GM19193 (cell line): ENCODE measurements at regions not wholly inside any gene's neighbourhood (a gene's known extent, or its start where the extent isn't known, plus 50 kb on each side); places are given as distances from the start of the nearest gene placed in this dataset.

Experiments used
- POLR2A ChIP-seq: IDR thresholded peaks from 4 replicates; pipeline ENCODE4 v1.6.1; 2011; ENCODE audit not compliant: insufficient read depth, insufficient read length; ENCODE audit errors: extremely low read depth

DNA sequence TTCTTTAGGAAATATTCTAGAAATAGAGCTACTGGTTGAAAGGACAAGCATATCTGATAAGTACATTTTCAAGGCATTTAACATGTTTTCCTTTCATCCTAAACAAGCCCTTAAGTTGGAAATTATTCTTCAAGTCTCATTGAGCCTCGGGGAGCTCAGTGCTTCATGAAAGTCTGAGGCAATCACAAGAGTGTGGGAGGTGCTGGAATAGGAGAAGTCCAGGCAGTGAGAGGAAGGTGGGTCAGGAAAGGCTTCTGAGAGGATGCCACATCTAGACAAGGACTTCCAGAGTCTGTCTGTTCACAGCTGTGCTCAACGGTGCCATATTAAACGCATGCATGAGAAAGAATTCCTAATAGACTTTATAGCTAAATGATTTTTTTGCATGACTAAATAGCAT, 69.8 kb downstream of the CD83 start:
- no peak for TF ChIP-seq POLR2A

DNA sequence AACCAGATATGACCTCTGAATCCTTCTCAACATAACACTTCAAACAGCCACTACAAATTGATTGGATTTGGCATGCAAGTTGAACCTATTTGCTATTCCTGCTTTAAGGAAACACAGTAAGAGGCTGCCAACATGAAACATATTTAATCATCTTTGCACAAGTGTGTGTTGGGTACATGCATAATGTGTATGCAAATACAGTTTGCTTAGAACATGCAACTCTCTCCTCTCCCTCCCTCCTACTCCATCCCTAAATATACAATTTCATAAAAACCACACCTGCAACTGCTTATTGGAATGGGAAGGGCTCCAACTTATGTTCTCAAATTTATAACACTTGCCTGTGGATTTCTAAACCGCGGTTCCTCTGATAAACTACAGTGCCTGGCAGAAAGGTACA, 71.5 kb downstream of the CD83 start:
- no peak for TF ChIP-seq POLR2A

DNA sequence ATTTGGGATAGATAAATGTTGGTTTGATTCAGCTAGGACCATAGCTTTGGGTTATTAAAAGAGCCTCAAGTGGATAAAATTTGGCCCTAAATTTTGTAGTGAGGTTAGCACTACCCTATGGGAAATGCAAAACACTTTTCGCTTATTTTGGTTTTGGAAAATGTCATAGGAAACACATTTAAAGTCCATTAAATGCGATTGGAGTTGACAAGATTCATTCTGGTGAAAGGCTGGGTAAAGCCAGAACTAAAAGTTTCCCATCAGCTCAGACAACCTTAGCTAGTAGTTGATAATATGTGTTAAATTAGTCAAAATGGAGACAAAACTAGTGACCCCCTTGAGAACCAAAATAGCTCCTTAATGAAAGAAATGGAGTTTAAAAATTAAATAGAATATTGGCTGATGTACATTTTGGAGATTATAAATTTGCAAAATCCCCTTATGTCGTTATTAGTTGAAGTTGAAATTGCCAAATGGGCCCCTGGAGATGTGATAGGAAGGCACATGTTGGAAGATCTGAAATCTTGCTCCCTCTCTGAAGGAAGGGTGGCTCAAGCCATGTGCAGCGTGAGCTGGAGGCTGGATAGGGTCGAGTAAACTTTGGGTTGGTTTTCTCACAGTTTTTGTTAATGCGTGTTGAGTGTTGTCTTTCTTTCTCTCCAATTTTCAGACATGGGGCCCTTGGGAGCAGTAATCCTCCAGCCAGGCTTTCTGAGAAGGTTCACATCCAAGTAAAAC, 72.8 kb downstream of the CD83 start:
- no peak for TF ChIP-seq POLR2A

DNA sequence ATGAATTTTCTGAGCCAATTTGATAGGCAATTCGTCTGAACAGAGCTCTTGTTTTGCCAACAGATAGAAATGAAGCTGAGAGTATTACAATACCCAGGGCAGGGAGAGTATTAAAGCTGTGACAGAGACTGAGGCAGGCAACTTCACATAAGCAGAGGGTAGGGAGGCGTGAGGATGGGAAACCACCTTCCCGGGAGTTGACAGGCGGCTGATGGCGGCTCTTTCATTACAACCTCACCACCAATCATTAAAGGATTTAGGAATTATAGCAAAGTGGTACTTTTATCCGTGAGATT, 73.3 kb downstream of the CD83 start:
- no peak for TF ChIP-seq POLR2A

DNA sequence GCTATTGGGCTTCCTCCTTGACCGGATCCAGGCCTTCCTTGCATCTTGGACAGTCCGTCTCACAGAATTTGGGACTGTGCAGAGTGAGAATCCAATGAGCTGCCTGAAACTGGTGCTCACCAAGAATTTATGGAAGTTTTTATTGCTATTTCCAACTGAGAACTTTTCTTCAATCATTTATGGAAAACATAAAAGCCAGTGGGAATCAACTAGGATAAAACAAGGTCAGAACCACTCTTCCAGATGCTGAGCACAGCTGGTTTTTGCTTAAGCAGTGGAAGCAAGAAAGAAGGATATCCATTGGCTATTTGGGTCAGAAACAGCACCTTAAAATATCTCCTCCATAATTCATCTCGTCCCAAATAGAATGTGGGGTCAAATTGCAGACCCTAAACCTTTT, 74.2 kb downstream of the CD83 start:
- no peak for TF ChIP-seq POLR2A

DNA sequence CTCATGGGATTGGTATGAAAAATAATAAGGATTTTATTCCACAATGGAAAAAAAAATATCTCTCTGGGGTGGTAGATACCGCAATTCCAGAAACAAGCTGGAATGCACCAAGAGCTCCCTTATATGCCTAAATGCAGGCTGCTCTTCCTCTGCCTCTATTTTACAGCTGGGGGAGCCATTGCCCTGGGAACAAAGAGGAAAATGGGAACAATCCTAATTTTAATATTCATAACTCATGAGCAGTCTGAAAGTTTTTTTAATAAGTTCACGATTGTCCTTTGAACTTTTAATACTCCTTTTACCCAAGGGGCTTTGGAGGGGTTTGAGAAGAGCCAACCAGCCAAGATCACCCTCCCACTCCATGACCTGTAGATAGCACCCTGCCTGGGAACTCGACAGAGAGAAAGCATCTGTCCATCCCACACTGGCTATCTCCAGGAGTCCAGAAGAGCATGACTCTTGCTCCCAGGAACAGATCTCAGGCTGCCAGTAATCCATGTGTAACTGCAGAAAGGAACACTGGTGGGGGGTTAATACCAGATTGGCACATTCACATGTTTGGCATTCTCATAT, 74.7 kb downstream of the CD83 start:
- no peak for TF ChIP-seq POLR2A

DNA sequence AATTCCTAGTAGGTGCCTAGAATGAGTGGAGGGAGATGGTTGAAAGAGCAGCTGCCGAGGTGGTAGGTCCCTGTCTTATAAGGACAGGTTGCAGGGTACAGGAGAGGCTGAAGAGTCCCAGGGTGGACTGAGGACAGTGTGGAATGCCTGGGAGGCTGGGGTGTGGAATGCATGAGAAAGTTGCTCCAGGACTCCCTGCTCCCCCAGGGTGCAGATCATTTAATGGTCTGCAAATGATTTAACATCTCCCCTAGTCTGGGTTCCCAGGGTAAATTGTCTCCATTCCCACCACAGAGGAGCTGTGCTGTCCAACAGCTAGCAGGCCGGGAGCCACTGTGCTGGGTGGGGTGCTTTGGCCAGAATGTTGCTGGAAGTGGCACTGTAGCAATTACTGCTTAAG, 76.0 kb downstream of the CD83 start:
- no peak for TF ChIP-seq POLR2A

DNA sequence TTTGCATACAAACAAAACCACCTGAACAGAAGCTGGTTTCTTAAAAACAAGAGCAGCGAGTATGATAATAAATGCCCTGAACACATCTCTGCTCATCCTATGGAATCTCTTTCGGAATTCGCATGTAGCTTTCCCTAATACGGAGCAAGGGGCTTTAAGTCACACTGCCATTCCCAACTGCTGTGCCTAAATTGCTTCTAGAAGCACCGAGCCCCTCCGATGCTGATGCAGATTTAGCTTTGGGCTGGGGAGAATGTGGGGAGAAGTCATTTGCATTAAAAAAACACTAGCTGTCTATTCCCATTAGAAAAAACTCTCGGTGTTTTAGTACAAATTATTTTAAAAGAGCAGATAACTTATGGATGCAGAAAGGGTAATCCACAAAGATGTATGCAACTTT, 76.9 kb downstream of the CD83 start:
- TF ChIP-seq POLR2A = no peak

DNA sequence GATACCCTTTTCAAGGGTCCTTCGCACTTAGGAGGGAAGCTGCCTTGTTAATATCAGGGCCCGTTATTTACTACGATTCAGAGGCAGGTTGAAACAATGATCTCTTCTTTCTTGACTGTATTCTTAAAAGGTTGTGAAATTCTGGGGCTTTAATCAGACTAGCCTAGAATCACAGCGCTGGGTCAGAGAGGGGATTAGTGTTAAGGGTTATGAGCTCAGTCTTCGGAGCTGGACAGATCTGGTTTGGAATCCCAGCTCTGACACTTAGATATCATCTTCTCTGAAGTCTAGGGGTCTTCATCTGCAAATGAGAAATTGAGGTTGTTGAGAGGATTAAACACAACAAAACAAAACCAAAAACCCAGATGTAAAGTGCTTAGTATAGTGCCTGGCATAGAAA, 77.4 kb downstream of the CD83 start:
- TF ChIP-seq POLR2A = no peak

DNA sequence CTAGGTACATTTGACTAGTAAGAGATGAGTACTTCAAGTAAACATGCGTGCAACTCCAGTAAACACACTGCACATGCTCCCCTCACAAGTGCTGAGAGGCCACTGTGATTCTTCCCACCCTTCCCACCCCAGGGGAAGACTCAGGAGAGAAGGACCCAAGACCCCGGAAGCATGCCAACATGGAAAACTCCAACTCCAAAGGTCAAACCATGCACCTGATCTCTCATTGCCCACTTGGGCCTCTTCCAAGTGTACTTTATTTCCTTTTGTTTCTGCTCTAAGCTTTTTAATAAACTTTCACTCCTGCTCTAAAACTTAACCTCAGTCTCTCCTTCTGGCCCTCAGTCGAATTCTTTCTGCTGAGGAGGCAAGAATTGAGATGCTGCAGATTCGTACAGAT, 78.5 kb downstream of the CD83 start:
- no peak for TF ChIP-seq POLR2A

DNA sequence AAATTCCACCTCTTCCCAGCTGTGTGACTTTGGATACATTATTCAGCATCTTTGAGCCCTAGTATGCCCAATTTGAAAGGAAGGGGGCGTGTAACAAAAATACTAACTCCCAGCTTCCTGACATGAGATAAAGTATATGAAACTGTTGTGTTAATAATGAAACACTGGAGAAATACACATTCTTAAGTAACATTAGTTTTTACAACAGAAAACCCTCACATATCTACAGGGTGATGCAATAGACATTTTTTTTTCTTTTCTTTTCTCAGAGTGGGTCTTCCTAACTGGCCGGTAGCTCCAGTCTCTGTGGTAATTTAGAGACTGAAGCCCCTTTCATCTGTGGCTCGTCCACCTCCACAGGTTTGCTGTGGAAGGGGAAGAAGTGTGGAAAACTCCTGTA, 79.5 kb downstream of the CD83 start:
- no peak for TF ChIP-seq POLR2A

DNA sequence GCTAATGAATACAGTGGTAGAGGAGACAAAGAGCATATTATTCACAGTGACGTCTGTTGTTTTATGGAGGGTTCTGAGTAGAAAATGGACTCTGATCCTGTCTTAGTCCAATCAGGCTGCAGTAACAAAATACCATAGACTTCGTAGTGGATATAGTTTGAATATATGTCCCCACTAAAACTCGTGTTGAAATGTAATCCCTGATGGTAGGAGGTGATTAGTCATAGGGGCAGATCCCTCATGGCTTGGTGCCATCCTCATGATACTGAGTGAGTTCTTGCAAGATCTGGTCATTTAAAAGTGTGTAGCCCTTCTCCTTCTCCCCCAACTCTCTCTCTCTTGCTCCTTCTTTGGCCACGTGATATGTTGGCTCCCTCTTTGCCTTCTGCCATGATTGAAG, 82.5 kb downstream of the CD83 start:
- no peak for TF ChIP-seq POLR2A

DNA sequence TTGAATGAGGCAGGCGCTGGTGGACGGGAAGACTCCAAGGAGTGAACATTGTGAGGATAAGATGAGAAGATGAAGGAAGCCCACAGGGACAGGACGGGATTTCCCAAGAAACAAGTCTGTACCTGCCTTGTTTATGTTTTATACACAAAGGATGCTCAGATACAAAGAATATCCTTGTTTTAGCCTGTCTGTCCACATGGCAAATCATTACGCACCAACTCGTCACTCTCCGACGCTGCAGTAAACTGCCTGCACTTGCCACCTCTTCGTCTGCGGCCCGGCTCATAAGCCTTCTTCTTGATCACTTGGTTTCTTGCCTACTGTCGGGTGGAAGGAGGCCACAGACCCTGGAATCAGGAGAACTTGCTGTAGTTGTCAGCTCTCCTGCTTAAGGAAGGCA, 85.4 kb downstream of the CD83 start:
- no peak for TF ChIP-seq POLR2A

DNA sequence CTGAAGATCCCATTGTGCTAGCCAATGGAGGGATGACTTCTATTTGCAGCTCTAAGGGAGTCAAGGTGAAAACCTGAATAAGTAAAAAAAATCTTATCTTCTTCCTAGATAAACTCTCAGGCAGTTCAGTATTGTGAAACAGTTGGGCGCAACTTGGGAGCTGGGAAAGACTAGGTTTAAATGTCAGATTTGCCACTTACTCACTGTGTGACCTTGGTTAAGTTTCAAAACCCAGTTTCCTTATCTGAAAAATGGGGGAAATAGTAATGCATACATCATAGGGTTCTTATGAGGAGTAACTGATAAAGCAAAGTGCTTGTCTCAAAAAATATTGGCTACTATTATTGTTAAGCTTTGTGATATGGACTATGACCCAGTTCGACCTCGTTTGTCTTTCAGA, 88.8 kb downstream of the CD83 start:
- TF ChIP-seq POLR2A = no peak

DNA sequence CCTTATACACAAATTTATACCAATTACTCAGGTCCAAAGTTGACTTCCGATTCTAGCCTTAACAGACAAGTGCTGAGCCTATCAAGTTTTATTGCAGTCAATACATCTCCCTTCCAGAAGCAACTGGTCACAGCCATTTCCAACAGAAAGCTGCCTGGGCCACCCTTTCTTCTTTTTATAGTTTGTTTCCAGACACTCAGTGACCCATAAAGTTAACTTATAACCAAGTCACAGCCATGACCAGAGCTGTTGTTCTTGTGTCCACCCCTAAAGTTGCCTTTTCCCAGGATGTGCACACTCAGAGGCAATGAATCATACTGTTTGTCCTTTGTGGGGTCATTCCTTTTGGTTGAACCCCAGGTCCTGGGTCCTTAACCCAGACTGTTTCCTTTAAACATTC, 89.9 kb downstream of the CD83 start:
- TF ChIP-seq POLR2A = no peak

DNA sequence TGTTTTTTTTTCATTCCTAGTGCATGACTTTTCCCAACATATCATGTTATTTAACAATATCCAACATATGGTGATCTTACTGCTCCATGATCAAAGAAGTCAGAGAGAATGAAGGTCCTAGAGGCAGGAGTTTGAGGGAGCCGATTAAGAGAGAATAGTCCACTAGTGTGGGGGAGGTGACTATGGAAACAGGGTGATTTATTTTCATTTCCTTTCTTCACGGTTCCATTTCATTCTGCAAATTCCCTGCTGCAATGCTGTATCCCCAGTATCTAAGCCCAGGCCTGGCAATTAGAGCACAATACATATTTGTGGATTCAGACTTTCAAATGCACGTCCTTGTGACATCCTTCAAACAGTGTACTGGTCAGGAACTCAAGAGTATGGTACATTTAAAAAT, 91.4 kb downstream of the CD83 start:
- no peak for TF ChIP-seq POLR2A

DNA sequence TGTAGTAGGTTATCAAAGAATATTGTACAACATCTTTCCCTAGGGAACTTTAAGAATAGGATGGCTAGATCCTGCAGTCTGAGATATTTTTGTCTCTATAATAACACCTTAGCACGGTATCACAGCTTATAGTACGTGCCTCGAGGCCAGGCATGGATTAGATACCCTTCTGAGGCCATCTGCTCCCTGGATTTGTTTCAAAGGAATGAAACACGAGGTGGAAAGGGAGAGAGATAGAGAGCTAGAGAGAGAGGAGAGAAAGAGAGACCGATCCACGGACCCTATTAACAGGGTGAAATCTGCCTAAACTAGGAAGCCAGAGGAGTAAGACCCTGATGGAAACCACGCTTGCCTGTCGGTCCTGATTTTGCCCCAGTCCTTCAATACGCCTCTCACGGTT, 92.5 kb downstream of the CD83 start:
- TF ChIP-seq POLR2A = no peak
